ENCODE measurements at regions not wholly inside any gene's neighbourhood (a gene's known extent, or its start where the extent isn't known, plus 50 kb on each side); places are given as distances from the start of the nearest gene placed in this dataset.
"Not testable (repeated sequence)": the region's sequence is repeated elsewhere in the genome, so short reads cannot be mapped to it uniquely, and the experiment has no call there.

DNA sequence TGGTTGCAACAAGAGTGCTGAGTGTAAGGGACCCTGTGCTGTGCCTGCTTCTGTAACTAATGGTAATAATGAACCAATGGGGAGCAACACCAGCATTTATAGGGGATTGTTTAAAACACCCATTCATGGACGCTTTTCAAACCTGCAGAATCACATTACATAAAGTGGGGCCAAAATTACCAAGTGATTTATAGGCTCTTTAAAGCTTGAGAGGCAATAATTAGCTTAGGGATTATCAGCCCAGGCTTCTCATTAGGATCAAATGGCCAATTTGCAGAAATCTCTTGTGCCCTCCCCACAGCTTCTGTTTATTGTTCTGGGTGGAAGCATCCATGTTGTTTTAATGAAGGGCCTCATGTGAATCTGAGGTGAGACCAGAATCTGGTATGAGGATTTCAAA is 125.5 kb downstream of the ZNF486 start:
- DNase-seq (ENCODE audit: low spot score) = not testable (repeated sequence)

GRCh38 chr19:20289186-20289585 is 122.2 kb downstream of the ZNF486 start:
- DNase-seq (ENCODE audit: low spot score) = no peak

- no peak for DNase-seq (ENCODE audit: low spot score)
These were observed 120.1 kb downstream of the ZNF486 start for GRCh38 chr19:20287070-20287469.

GRCh38 chr19:20285876-20286275 is 118.9 kb downstream of the ZNF486 start:
- not testable (repeated sequence) for DNase-seq (ENCODE audit: low spot score)

DNA sequence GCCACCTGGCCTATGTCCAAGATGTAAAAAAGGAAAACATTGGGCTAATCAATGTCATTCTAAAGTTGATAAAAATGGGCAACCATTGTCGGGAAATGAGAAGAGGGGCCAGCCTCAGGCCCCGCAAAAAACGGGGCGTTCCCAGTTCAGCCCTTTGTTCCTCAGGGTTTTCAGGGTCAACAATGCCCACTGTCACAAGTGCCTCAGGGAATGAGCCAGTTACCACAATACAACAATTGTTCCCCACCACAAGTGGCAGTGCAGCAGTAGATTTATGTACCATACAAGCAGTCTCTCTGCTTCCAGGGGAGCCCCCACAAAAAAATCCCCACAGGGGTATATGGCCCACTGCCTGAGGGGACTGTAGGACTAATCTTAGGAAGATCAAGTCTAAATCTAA is 112.5 kb downstream of the ZNF486 start:
- no peak for DNase-seq (ENCODE audit: low spot score)

DNA sequence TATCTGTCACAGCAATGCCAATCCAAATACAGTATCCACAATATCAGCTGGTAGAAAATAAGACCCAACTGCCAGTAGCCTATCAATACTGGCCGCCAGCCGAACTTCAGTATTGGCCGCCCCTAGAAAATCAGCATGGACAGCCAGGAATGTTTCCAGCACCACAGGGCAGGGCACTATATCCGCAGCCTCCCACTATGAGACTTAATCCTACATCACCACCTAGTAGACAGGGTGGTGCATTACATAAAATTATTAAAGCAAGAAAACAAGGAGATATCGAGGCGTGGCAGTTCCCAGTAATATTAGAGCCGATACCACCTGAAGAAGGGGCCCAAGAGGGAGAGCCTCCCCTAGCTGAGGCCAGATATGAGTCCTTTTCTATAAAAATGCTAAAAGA is 111.3 kb downstream of the ZNF486 start:
- peak; percentile 40 for DNase-seq (ENCODE audit: low spot score)

DNA sequence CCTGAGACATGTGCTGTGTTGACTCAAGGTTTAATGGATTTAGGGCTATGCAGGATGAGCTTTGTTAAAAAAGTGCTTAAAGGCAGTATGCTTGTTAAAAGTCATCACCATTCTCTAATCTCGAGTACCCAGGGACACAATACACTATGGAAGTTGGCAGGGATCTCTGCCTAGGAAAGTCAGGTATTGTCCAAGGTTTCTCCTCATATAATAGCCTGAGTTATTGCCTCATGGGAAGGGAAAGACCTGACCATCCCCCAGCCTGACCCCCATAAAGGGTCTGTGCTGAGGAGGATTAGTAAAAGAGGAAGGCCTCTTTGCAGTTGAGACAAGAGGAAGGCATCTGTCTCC is 109.7 kb downstream of the ZNF486 start:
- DNase-seq (ENCODE audit: low spot score) = not testable (repeated sequence)

DNA sequence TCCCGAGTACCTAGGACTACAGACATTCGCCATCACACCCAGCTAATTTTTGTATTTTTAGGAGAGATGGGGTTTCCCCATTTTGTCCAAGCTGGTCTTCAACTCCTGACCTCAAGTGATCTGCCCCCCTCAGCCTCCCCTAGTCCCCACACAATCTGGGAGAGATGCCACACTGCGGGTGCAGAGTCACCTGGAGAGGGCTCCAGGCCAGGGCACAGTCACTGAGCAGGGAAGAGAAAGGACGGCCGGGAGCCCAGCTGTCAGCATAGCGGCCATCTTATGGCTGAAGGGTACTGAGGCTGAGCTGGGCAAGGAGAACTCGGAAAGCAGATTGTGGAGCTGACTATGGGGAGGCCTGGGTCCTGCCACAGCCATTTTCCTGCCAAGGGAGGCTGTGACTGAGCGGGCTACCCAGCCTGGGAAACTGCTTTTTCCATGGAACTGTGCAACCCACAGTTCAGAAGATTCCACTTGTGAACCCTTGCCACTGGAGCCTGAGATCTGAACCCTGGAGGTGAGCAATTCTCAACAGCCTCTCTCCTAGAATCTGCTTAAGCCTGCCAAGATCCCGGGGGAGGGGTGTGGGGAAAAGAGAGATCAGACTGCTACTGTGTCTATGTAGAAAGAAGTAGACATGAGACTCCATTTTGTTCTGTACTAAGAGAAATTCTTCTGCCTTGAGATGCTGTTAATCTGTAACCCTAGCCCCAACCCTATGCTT is 109.2 kb downstream of the ZNF486 start:
- no peak for DNase-seq (ENCODE audit: low spot score)

DNA sequence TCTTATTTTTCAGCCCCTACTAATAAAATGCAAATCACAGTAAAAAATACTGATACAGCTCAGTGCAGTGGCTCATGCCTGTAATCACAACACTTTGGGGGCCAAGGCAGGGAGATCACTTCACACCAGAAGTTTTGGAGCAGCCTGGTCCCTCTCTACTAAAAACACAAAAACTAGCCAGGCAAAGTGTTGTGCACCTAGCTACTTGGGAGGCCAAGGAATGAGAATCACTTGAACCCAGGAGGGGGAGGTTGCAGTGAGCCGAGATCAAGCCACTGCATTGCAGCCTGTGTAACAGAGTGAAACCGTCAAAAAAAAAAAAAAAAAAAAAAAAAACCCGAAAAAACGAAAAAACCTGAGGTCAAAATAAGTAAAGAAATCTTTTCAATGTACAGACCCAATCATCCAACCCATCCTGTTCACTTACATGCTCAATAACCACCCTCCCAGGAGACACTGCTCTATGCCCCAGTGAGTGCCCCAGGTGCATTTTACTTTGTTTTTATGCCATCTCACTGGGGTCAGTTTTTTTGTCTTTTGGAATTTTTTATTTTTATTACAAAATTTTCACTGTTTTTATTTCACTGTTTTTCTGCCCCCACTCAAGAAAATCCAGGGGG is 107.0 kb downstream of the ZNF486 start:
- DNase-seq (ENCODE audit: low spot score) = no peak

- no peak for DNase-seq (ENCODE audit: low spot score)
These were observed 106.4 kb downstream of the ZNF486 start for GRCh38 chr19:20273376-20273775.

DNA sequence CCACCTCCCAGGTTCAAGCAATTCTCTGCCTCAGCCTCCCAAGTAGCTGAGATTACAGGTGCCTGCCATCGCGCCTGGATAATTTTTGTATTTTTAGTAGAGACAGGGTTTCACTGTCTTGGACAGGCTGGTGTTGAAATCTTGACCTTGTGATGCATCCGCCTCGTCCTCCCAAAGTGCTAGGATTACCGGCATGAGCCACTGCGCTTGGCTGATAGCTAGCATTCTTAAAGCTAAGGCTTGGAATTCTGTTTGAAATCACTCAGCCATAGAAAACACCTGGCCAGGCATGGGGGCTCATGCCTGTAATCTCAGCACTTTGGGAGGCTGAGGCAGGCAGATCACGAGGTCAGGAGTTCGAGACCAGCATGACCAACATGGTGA is 105.6 kb downstream of the ZNF486 start:
- DNase-seq (ENCODE audit: low spot score) = not testable (repeated sequence)

- DNase-seq (ENCODE audit: low spot score) = not testable (repeated sequence)
These were observed 105.1 kb downstream of the ZNF486 start for GRCh38 chr19:20271927-20272626.

GRCh38 chr19:20271215-20271926 is 104.4 kb downstream of the ZNF486 start:
- no peak for DNase-seq (ENCODE audit: low spot score)

- no peak for DNase-seq (ENCODE audit: low spot score)
These were observed 102.4 kb downstream of the ZNF486 start for GRCh38 chr19:20269461-20269860.

DNA sequence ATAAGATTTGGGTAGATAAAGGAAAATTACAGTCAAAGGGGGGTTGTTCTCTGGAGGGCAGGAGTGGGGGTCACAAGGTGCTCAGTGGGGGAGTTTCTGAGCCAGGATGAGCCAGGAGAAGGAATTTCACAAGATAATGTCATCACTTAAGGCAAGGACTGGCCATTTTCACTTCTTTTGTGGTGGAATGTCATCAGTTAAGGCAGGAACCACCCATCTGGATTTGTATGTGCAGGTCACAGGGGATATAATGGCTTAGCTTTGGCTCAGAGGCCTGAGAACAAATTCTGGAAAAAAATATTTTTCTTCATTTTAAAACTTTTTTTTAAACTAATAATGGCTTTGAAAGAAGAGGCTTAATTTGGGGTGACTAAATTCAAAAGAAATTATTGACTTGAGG is 94.5 kb downstream of the ZNF486 start:
- not testable (repeated sequence) for DNase-seq (ENCODE audit: low spot score)

GRCh38 chr19:20260738-20261137 is 93.7 kb downstream of the ZNF486 start:
- DNase-seq (ENCODE audit: low spot score) = not testable (repeated sequence)

DNA sequence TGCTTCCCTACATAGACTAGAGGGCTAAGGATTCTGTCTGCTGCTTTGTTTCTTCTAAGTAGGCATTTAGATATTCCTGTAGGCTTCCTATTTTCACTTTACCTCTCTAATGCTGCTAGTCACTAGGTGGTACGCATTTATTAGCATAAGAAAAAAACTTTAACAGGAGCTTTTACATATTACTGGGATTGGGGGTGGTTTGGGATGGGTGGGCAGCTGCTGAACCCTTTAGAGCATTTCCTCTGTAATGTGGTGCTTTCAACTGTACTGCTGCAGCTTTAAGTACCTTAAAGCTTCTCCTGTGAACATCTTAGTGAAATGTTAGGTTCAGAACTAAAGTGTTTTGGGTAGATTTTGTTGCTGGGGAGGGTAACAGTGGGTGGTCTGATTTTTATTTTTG is 92.6 kb downstream of the ZNF486 start:
- DNase-seq (ENCODE audit: low spot score) = no peak

GRCh38 chr19:20256606-20257005 is 89.6 kb downstream of the ZNF486 start:
- no peak for DNase-seq (ENCODE audit: low spot score)

GRCh38 chr19:20254121-20254520 is 87.1 kb downstream of the ZNF486 start:
- no peak for DNase-seq (ENCODE audit: low spot score)

GRCh38 chr19:20252613-20253012 is 85.6 kb downstream of the ZNF486 start:
- DNase-seq (ENCODE audit: low spot score) = no peak

GRCh38 chr19:20250627-20251026 is 83.6 kb downstream of the ZNF486 start:
- DNase-seq (ENCODE audit: low spot score) = no peak

DNA sequence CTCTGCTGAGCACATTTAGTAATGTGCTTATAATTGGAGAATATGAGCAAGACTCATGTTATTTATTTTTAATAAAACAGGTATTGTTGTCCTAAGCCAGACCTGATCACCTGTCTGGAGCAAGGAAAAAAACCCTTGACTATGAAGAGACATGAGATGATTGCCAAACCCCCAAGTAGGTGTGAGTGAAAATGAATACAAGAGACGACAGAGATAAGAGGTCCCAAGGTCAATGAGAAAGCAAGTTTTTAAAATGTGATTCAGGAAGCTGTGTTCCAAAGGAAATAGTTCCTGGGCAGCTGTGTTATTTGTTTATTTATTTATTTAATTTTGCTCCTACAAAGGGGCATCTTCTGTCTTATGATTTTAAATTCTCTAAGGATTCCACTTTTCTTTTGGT is 83.1 kb downstream of the ZNF486 start:
- DNase-seq (ENCODE audit: low spot score) = no peak
